BE2C (cell line): ENCODE measurements at regions not wholly inside any gene's neighbourhood (a gene's known extent, or its start where the extent isn't known, plus 50 kb on each side); places are given as distances from the start of the nearest gene placed in this dataset.

Experiments
- DNase-seq: peaks from one replicate; pipeline ENCODE4 v3.0.0-alpha.2; 2020
- H3K27me3 ChIP-seq: fragments of 250-450 bp; sonication (Bioruptor Pico); 2 replicates; pipeline ENCODE4 v1.5.1; 2020; ENCODE audit warnings: mild to moderate bottlenecking
- H3K36me3 ChIP-seq: fragments of 250-450 bp; sonication (Bioruptor Pico); 2 replicates; pipeline ENCODE4 v1.5.1; 2020; ENCODE audit warnings: mild to moderate bottlenecking
- H3K4me1 ChIP-seq: fragments of 250-450 bp; sonication (Bioruptor Pico); 2 replicates; pipeline ENCODE4 v1.5.1; 2020
- H3K4me3 ChIP-seq: 2 replicates; pipeline ENCODE4 v1.5.1; 2011; ENCODE audit warnings: low read depth, low read length
- H3K9me3 ChIP-seq: fragments of 250-450 bp; sonication (Bioruptor Pico); 2 replicates; pipeline ENCODE4 v1.5.1; 2020
- CTCF ChIP-seq: IDR thresholded peaks from 2 replicates; pipeline ENCODE4 v1.5.1; 2012; ENCODE audit warnings: mild to moderate bottlenecking, low read depth, low read length

DNA sequence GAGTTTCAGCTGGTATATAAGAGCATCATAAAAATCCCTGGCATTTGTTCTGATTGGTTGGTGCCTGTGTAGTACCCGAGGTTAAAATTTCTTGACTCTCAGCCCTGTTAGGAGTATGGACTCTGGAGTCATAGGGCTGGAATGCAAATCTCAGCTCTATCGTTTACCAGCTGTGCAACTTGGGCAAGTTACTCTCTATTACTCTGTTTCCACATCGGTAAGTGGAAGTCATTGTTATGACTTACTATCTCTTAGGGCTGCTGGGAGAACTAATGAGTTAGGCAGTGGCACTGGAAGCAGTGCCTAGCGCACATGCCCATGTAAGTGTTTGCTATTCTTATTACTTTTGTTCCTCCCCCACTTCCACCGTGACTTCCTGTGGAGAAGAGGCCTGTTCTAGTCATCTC, 141.6 kb downstream of the BOD1 start:
- H3K4me3 ChIP-seq = no peak overlapping the region
- H3K27me3 ChIP-seq = peaks cover 13% of the 10 kb centered on the region; the same call in 1 of the 2 replicates
- no peak for TF ChIP-seq CTCF
- H3K9me3 ChIP-seq = no peaks in the 10 kb centered on the region
- no peaks in the 10 kb centered on the region for H3K36me3 ChIP-seq
- DNase-seq = no peak
- H3K4me1 ChIP-seq = no peaks in the 10 kb centered on the region

GRCh38 chr5:173473288-173473687, 143.2 kb downstream of the BOD1 start:
- H3K9me3 ChIP-seq = no peaks in the 10 kb centered on the region
- H3K36me3 ChIP-seq = no peaks in the 10 kb centered on the region
- no peak for TF ChIP-seq CTCF
- H3K4me3 ChIP-seq = no peak overlapping the region
- H3K27me3 ChIP-seq = peaks cover 4% of the 10 kb centered on the region; the same call in 1 of the 2 replicates
- DNase-seq = no peak
- H3K4me1 ChIP-seq = no peaks in the 10 kb centered on the region

DNA sequence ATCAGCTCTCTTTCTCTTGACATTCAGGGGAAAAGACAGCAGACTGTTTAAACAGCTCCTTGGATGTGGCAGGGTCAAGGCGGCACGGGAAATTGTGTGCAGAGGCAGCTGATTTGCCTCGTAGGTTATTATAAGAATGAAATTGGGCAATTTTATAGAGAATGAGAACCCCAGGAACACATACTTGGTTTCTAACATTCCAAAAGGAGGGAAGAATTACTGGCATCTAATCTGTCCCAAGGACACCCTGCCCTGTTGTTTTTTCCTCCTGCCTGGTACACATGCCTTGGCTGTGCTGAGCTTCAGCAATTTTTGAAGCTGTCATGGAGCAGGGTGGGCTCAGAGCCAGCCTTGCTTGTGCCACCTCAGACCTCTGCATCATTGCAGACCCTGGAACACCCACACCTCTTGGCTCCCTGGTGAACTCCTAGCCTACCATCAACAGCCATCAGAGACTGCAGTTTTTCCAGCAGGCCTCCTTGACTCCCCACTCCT, 143.6 kb downstream of the BOD1 start:
- TF ChIP-seq CTCF = no peak
- no peak for DNase-seq

DNA sequence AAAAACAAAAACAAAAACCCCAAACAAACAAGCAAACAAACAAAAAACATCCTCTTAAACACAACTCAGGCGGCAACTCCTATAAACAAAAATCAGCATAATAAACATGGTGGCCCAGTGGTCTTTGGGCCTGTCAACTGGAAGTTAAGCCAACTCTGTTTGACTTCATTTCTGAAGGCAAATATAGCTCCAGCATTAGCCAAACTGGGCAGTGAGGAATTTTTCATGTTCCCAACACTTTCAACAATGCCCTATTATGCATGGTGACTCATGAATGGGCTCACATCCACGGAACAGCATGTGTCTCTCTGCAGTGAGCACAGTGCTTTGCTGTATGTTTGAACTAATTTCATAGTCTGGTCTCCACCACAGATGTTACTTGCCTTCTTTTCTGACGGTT, 143.9 kb upstream of the STC2 start:
- Histone ChIP-seq H3K4me3 (no peak overlapping the region), H3K27me3 (peaks cover 2% of the 10 kb centered on the region), H3K4me1 (no peaks in the 10 kb centered on the region), H3K36me3 (no peaks in the 10 kb centered on the region), H3K9me3 (no peaks in the 10 kb centered on the region)
- no peak for TF ChIP-seq CTCF
- no peak for DNase-seq

More for the DNA sequence above, 143.6 kb downstream of the BOD1 start:
- Histone ChIP-seq H3K4me1 (no peaks in the 10 kb centered on the region), H3K4me3 (no peak overlapping the region), H3K9me3 (no peaks in the 10 kb centered on the region), H3K36me3 (no peaks in the 10 kb centered on the region), H3K27me3 (no peaks in the 10 kb centered on the region)

GRCh38 chr5:173468821-173469251, 140.6 kb upstream of the STC2 start:
- H3K4me3 ChIP-seq = no peak overlapping the region

More at GRCh38 chr5:173468821-173469251, 140.6 kb upstream of the STC2 start:
- TF ChIP-seq CTCF = no peak
- Histone ChIP-seq H3K4me1 (no peaks in the 10 kb centered on the region), H3K27me3 (peaks cover 22% of the 10 kb centered on the region), H3K9me3 (no peaks in the 10 kb centered on the region), H3K36me3 (no peaks in the 10 kb centered on the region)
- no peak for DNase-seq
